ENCODE measurements at regions not wholly inside any gene's neighbourhood (a gene's known extent, or its start where the extent isn't known, plus 50 kb on each side); places are given as distances from the start of the nearest gene placed in this dataset.

- no peak for TF ChIP-seq CTCF (conservative IDR thresholded peaks at IDR 0.05; ENCODE audit: low read length)
- TF ChIP-seq EZH2phosphoT487 (IDR thresholded peaks at IDR 0.05; ENCODE audit: borderline replicate concordance), result no peak
These were observed 60.0 kb upstream of the KLF9 start for GRCh38 chr9:70474413-70474812.
